Hindlimb muscle (tissue), 1 donor: ENCODE measurements at regions not wholly inside any gene's neighbourhood (a gene's known extent, or its start where the extent isn't known, plus 50 kb on each side); places are given as distances from the start of the nearest gene placed in this dataset.
A peak's percentile ranks its signal among the peaks of the same experiment; 100 is the strongest.

ENCODE experiments used
- DNase-seq: peaks from one replicate; pipeline ENCODE4 v3.0.0-alpha.2; 2013

- no peak for DNase-seq
Measured at GRCh38 chr12:67370979-67371378, 101.8 kb downstream of the CAND1 start.

DNA sequence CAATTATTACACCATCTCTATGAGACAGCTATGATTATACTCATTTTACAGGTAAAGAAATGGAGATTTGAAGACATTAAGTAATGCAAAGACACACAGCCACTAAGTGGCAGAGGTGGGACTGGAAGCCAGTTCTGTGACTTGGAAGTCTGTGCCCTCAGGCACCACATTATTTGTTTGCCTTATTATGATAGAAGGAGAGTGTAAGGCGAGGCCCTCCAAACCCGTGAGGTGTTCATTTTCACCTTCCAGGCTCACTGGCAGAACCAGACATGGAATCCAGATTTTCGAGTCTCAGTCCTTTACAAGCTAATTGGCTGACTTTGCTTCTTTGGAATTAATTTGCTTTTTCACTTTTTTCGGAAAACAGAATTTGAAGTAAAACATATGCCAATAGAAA, 107.9 kb downstream of the CAND1 start:
- DNase-seq = no peak

GRCh38 chr12:67377541-67377940, 108.4 kb downstream of the CAND1 start:
- DNase-seq = no peak

GRCh38 chr12:67382241-67382871, 113.2 kb downstream of the CAND1 start:
- DNase-seq = no peak

- no peak for DNase-seq
Measured at GRCh38 chr12:67386869-67387565, 117.9 kb downstream of the CAND1 start.

GRCh38 chr12:67388331-67389138, 119.4 kb downstream of the CAND1 start:
- DNase-seq = no peak

DNA sequence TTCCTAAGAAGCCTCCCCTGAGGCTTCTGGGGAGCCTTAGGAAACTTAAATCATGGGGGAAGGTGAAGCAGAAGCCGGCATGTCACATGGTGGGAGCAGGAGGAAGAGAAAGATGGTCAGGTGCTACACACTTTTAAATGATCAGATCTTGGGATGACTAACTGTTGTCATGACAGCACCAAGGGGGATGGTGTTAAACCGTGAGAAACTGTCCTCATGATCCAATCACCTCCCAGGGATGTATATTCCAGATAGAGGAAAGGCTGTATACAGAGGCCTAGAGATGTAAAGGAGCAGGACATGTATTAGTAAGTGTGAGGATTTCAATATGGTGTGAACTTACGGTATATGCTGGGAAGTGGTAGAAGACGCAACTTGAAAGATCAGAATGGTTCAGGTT, 121.1 kb downstream of the CAND1 start:
- no peak for DNase-seq

GRCh38 chr12:67391034-67391433, 121.9 kb downstream of the CAND1 start:
- DNase-seq = no peak

DNA sequence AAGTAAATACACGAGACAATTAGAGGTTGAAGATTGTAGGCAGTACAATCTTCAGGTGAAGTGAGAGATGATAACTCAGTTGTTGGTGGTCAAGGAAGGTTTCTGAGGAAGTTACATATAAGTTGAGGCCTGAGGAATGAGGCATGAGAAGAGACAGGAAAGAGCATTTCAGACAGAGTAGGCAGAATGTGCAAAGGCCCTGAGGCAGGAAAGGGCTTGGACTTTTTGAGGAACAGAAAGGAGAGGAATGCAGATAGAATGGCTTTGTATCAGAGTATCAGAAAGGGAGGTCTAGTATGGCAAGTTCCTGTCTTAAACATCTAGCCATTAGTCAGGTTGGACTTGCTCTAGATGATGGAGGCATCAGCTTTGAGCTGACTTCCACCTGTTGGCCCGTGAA, 122.5 kb downstream of the CAND1 start:
- no peak for DNase-seq

- DNase-seq = peak; percentile 54
Measured at GRCh38 chr12:67394550-67394949, 125.4 kb downstream of the CAND1 start.

- no peak for DNase-seq
Measured at GRCh38 chr12:67400742-67401141, 131.6 kb downstream of the CAND1 start.

DNA sequence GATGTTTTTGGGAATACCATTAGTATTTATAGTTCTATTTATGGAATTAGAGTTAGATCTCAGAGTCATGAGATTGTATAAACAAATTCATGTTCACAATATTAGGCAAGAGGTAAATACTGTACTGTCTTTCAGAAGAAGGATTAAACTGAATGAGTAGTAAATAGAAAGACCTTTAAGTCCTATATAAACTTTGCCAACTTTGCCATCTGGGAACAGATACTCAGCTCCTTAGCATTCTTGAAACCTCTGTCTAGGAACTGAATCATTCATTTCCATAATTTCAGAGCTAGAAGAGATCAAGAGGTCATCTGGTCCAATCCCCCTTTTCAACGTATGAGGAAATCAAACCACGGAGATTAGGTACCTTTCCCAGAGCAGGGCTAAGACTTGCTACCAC, 141.1 kb downstream of the CAND1 start:
- no peak for DNase-seq

DNA sequence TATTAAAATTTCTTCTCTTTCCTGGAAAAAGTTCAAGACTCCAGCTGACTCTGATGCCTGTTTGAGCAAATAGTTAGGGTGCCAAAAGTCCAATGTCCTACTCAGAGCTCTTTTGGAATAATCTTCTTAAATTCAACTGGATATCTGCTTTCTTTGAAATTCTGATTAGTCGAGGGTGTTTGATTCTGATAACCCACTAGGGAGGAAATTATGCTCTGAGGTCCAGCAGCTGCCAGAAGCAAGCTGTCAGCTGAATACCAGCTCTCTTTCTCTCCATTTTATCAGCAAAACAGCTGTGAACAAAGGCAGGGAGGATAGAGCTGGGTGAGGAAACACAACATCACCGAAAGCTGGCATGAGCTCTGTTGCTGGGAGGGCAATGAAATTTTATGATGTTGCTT, 141.5 kb downstream of the CAND1 start:
- DNase-seq = no peak

GRCh38 chr12:67411562-67411961, 142.4 kb downstream of the CAND1 start:
- DNase-seq = no peak

DNA sequence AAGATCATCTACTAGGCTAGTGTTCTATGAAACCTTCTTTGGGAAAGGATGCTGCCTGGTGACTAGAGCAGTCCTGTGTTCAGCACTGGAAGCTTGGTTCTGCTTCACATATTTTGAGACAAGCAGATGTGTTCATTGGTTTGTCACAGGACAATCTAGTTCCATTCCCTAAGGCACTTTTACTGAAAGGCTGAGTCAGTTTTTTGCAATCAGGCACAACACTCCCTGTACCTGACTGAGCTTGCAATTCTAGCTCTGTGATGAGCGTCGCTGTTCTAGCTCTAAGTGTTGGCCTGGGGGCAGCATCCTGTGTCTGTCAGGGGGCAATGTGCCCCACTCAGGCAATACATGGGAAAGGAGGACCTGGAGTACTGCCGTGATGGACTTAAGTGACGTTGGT, 144.4 kb downstream of the CAND1 start:
- no peak for DNase-seq

GRCh38 chr12:67414011-67414715, 145.0 kb downstream of the CAND1 start:
- DNase-seq = no peak

GRCh38 chr12:67415473-67415872, 146.3 kb downstream of the CAND1 start:
- peak; percentile 28 for DNase-seq

DNA sequence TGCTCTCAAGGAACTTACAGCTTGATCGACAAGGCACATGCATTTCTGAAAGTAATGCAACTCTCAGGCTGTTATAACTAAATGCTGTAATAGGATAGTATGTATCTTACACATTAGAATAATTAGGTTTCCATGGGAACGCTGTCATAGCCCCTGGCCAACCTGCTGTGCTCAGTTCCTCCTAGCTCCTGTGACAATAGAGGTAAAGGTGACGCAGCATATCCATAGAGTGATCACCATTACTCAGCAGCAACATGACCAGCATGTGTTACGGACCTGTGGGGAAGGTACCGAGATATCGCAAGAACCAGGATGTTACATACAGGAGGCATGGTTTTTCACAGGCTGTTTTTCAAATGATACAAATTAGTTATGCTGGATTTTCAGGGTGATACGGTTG, 150.7 kb downstream of the CAND1 start:
- no peak for DNase-seq

GRCh38 chr12:67420506-67420905, 151.3 kb downstream of the CAND1 start:
- no peak for DNase-seq

GRCh38 chr12:67422081-67422480, 152.9 kb downstream of the CAND1 start:
- DNase-seq = no peak

- DNase-seq = no peak
Measured at GRCh38 chr12:67424784-67425183, 155.6 kb downstream of the CAND1 start.

GRCh38 chr12:67425394-67425793, 156.2 kb downstream of the CAND1 start:
- no peak for DNase-seq

GRCh38 chr12:67426067-67426466, 156.9 kb downstream of the CAND1 start:
- peak; percentile 32 for DNase-seq
